ENCODE measurements at regions not wholly inside any gene's neighbourhood (a gene's known extent, or its start where the extent isn't known, plus 50 kb on each side); places are given as distances from the start of the nearest gene placed in this dataset.

- Histone ChIP-seq H3K27me3 (ENCODE audit: low read depth) (no peaks in the 10 kb centered on the region), H3K9me3 (replicated peaks) (no peaks in the 10 kb centered on the region), H3K4me3 (no peak overlapping the region), H3K27ac (replicated peaks) (no peak overlapping the region), H3K36me3 (no peaks in the 10 kb centered on the region), H3K4me1 (peaks cover 3% of the 10 kb centered on the region)
- TF ChIP-seq, protein P1, sequence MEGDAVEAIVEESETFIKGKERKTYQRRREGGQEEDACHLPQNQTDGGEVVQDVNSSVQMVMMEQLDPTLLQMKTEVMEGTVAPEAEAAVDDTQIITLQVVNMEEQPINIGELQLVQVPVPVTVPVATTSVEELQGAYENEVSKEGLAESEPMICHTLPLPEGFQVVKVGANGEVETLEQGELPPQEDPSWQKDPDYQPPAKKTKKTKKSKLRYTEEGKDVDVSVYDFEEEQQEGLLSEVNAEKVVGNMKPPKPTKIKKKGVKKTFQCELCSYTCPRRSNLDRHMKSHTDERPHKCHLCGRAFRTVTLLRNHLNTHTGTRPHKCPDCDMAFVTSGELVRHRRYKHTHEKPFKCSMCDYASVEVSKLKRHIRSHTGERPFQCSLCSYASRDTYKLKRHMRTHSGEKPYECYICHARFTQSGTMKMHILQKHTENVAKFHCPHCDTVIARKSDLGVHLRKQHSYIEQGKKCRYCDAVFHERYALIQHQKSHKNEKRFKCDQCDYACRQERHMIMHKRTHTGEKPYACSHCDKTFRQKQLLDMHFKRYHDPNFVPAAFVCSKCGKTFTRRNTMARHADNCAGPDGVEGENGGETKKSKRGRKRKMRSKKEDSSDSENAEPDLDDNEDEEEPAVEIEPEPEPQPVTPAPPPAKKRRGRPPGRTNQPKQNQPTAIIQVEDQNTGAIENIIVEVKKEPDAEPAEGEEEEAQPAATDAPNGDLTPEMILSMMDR (IDR thresholded peaks at IDR 0.05; ENCODE audit: borderline replicate concordance): peak; percentile 85
- intact Hi-C loops (cut with micrococcal nuclease): loop anchor here (5.0 kb wide), 1 partner anchor 756 kb away; no protein-coding TSS in a partner anchor
- DNase-seq: peak; percentile 37
Observed at GRCh38 chr6:2353412-2354137, 108.2 kb upstream of the GMDS start.

DNA sequence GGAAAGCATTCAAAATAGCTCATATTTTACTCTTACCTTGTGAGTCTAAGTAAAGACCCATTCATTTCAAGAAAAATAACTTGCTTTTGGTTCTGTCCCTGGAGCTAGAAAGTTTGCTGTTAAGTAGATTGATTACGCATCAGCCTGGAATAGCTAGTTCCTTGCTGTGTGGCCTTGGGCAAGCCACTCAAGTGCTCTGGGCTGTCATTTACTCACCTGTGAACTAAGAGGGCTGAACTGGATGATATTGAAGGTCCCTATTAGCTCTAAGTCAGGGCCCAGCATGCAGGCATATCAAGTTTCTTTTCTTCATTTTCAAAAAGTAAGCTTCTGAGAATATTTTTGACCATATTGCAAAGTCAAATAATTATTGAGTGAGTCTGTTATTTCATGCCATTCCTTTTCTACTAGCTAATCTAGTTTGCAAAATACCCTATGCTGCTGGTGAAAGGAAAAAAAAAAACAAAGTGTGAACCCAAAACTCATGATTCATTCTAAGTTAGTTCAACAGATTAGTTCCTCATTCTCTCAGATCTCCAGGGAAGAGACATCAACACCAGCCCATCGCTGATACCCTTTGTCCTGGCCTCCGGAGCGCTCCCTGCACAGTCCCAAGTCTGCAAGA lies 106.5 kb upstream of the GMDS start:
- Histone ChIP-seq H3K9me3 (replicated peaks) (no peaks in the 10 kb centered on the region), H3K4me1 (peaks cover 3% of the 10 kb centered on the region), H3K27ac (replicated peaks) (no peak overlapping the region), H3K36me3 (no peaks in the 10 kb centered on the region), H3K27me3 (ENCODE audit: low read depth) (no peaks in the 10 kb centered on the region), H3K4me3 (no peak overlapping the region)
- TF ChIP-seq, protein P1 (IDR thresholded peaks at IDR 0.05; ENCODE audit: borderline replicate concordance): no peak
- intact Hi-C loops (cut with micrococcal nuclease): loop anchor here (5.0 kb wide), 1 partner anchor 755 kb away; no protein-coding TSS in a partner anchor
- DNase-seq: no peak

DNA sequence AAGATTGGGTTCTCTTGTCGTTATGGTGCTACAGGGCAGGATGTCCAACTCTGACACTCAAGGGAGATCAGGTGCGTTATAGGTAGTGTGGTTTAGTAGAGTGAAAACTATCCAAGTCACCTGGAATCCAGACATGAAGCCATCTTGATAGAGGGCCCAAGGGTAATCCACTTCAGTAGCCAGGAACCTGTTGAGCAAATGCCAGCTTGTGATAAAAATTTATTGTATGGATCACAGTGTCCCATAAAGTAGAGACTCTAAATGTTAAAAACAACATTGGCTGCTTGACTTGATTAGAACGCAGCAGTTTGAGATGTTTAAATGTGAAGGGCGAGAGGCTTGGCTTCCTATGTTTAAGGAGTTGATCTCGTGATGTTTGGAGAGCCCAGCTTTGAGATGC lies 105.7 kb upstream of the GMDS start:
- Histone ChIP-seq H3K4me1 (peaks cover 4% of the 10 kb centered on the region), H3K27me3 (ENCODE audit: low read depth) (no peaks in the 10 kb centered on the region), H3K36me3 (no peaks in the 10 kb centered on the region), H3K9me3 (replicated peaks) (no peaks in the 10 kb centered on the region), H3K4me3 (no peak overlapping the region), H3K27ac (replicated peaks) (no peak overlapping the region)
- TF ChIP-seq, protein P1 (IDR thresholded peaks at IDR 0.05; ENCODE audit: borderline replicate concordance): no peak
- intact Hi-C loops (cut with micrococcal nuclease): loop anchor here (5.0 kb wide), 1 partner anchor 754 kb away; no protein-coding TSS in a partner anchor
- no peak for DNase-seq

DNA sequence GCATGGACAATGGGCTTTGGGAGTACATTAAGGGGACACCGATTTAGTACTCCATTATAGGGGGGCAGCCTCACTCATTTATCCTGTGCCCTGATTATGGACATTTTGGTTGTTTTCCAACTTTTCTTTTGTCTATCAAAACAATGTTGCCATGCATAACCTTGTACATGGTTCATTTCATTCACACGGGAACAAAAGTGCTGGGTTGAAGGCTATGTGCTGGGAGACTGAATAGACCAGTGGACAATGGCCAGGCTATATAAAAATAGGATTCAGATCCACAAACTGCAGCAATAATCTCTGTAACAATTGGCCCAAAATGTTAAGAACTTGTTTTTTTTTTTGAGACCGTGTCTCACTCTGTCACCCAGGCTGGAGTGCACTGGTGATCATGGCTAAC lies 100.7 kb upstream of the GMDS start:
- no peaks in the 10 kb centered on the region for H3K9me3 ChIP-seq (replicated peaks)
- DNase-seq: no peak
- H3K4me3 ChIP-seq: no peak overlapping the region
- H3K27ac ChIP-seq (replicated peaks): peak overlapping the region; percentile 22
- intact Hi-C loops (cut with micrococcal nuclease): no loop called here
- peaks cover 9% of the 10 kb centered on the region for H3K4me1 ChIP-seq
- no peaks in the 10 kb centered on the region for H3K36me3 ChIP-seq
- TF ChIP-seq, protein P1 (IDR thresholded peaks at IDR 0.05; ENCODE audit: borderline replicate concordance): no peak
- no peaks in the 10 kb centered on the region for H3K27me3 ChIP-seq (ENCODE audit: low read depth)

GRCh38 chr6:2344319-2344905 lies 99.0 kb upstream of the GMDS start:
- peaks cover 9% of the 10 kb centered on the region for H3K4me1 ChIP-seq
- TF ChIP-seq, protein P1 (IDR thresholded peaks at IDR 0.05; ENCODE audit: borderline replicate concordance): no peak
- intact Hi-C loops (cut with micrococcal nuclease): no loop called here

More at GRCh38 chr6:2344319-2344905, 99.0 kb upstream of the GMDS start:
- H3K9me3 ChIP-seq (replicated peaks): peaks cover 14% of the 10 kb centered on the region
- no peak overlapping the region for H3K4me3 ChIP-seq
- DNase-seq: no peak
- H3K36me3 ChIP-seq: no peaks in the 10 kb centered on the region
- no peak overlapping the region for H3K27ac ChIP-seq (replicated peaks)
- H3K27me3 ChIP-seq (ENCODE audit: low read depth): no peaks in the 10 kb centered on the region

All from left ventricle myocardium inferior (tissue), 1 donor.